GM20431 (cell line): ENCODE measurements at regions not wholly inside any gene's neighbourhood (a gene's known extent, or its start where the extent isn't known, plus 50 kb on each side); places are given as distances from the start of the nearest gene placed in this dataset.
"Not testable (repeated sequence)": the region's sequence is repeated elsewhere in the genome, so short reads cannot be mapped to it uniquely, and the experiment has no call there.

Source experiments
- in situ Hi-C: fragments of 300-500 bp; cut with MseI, MboI; formaldehyde crosslinking; loops from one replicate; pipeline ENCODE4 v1.15.0; 2020; ENCODE audit warnings: low sequenced_read_pairs; ENCODE audit not compliant: unreplicated experiment

DNA sequence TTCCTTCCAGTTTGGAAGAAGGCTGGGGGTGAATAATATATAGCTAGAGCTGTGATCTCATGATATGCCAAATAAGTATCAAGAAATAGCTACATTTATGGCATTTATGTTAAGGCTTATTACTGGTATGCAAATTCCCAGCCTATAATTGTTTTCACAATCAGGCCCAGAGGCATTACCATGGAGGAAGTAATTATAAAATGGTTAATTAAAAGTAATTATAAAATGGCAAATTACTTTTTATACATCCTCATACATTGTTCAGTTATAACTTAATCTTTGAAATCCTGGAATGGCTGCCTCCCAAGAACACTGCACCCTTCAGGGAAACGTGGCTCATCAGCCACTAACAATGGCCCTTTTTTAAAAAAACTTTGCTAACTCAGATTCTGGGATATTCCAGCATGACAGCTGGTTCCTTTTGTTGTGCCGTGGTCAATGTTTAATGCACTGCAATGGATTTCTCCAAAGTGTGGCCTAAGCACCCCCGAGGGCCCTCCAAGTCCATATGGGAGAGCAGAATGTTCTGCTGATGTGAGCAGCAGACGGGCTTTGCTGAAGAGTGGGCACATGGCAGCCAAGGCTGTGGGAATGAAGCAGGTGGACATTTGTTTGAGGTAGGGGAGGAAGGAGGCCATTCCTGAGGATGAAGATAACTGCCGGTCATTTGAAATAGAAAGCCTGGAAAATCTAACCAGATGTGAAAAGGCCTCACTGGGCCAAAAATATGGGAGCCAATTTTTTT lies 483.5 kb upstream of the GCFC2 start:
- in situ Hi-C loops = no loop called here

DNA sequence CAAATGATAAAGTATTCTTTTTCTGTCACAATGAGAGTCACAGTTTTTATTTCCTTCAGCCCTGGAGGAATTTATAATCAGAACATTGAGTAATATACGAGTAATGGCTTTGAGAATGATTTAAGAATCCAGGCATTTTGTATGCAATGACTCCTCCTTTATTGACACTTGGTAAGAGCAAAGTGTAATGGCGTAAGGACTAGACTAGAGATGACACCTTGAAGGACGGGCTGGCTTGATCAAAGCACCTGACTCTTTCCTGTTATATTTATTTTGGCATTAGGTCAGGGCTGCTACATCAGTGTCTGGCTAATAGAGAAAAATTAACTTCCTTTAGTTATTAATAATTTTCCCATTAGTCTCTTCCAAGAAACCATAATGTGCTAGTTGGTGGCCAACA lies 482.4 kb upstream of the GCFC2 start:
- in situ Hi-C loops = no loop called here

DNA sequence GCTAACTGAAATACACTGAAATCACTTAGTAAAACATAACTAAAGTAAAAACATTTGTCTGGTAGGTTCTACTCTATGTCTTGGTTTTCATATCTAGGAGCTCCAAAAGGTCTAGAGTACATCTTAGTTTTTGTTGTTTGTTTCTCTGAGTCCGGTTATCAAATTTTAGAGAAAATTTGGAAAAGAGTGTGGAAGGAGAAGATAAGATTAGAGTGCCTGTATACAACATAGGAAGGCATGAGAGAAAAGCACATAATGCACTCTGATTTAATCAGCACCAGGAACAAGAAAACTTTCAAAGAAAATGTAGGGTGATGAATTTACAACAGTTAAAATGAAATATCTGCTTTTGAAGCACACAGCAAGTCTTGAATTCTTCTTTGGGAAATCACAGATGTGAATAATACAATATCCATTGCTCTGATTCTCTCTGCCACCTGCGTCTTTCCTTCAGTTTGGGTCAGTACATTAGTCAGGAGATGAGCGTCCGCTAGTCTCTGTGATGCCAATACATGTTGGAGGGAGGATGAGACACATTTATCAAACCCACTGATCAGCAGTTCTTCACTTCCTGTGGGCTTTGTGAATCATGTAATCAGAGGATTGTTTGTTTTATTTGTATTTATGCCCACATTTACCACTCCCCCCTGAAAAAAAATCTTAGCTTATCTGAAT lies 477.8 kb upstream of the GCFC2 start:
- in situ Hi-C loops = no loop called here

DNA sequence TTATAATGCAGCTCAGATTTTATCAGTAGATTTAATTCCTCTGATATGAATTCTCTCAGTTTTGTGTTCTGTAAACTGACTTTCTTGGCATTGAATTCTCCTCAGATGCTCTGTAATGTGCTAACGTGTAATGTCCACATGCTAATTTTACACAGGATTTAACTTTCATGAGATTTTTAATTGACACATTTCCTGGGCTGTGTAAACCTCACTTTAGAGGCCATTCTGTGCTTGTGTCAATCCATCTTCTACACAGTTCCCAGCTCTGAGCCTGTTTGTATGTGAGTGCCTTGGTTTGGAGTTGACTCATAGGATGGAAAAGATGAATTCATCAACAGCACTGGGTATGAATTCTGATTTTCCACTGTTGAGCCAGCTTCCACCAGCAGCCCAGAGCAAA lies 476.7 kb upstream of the GCFC2 start:
- in situ Hi-C loops = no loop called here

DNA sequence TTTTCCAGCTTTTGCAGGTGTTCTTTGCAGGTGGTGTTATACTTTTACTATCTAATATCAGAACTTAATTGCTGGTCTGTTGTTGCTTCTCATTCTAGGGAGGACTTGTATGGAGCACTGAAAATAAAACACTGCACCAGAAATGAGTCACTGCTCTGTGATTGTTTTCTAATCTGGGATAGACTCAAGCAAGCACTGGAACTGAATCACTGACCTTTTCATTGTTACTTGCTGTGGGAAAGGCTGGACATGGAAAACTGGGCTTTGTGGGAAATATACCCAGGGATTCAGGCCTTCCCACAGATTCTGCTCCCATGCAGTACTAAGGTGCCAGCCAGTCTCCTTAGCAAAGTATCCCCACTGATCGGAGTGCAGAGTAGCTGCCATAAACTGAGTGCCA lies 470.0 kb upstream of the GCFC2 start:
- in situ Hi-C loops = no loop called here

DNA sequence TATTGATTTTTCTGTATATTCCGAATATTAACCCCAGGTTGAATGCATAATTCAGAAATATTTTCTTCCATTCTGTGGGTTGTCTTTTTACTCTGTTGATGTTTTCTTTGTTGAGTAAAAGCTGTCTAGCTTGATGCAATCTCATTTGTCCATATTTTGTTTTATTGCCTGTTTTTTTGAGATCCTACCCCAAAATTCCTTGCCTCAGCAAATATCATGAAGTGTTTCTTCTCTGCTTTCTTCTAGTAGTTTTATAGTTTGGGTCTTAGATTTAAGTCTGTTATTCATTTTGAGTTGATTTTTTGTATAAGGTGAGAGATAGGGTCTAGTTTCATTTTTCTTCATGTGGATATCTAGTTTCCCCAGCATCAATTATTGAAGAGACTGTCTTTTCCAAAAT lies 467.9 kb upstream of the GCFC2 start:
- in situ Hi-C loops = no loop called here

DNA sequence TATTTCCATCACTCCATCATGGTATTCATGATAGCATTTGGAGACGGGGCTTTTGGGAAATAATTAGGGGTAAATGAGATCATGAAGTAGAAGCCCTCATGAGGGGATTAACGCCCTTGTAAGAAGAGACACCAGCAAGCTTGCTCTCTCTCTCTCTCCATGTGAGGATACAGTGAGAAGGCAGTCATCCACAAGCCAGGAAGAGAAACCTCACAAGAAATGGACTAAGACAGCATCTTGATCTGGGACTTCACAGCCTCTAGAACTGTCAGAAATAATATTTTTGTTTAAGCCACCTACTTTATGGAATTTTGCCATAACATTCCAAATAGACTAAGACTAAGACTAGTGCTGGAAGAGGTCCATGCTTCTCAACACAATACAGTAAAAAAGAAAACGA lies 464.6 kb upstream of the GCFC2 start:
- in situ Hi-C loops = no loop called here

DNA sequence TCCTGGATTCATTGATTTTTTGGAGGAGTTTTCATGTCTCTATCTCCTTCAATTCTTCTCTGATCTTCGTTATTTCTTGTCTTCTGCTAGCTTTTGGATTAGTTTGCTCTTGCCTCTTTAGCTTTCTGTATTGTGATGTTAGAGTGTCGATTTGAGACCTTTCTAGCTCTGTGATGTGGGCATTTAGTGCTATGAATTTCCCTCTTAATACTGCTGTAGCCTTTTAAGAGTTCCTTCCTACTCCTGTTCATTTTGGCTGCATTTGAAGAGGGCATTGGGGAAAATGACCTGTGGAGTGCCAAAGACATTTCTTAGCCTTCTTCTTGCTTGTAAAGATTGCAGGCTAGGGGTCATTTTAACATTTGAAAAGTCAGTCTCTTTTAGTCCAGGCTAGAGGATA lies 463.8 kb upstream of the GCFC2 start:
- in situ Hi-C loops = no loop called here

DNA sequence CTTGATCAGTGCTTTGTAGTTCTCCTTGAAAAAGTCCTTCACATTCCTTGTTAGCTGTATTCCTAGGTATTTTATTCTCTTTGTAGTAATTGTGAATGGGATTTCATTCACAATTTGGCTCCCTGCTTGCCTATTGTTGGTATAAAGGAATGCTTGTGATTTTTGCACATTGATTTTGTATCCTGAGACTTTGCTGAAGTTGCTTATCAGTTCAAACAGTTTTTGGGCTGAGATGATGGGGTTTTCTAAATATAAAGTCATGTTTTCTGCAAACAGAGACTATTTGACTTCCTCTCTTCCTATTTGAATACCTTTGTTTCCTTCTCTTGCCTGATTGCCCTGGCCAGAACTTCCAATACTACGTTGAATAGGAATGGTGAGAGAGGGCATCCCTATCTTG lies 462.5 kb upstream of the GCFC2 start:
- in situ Hi-C loops = not testable (repeated sequence)

DNA sequence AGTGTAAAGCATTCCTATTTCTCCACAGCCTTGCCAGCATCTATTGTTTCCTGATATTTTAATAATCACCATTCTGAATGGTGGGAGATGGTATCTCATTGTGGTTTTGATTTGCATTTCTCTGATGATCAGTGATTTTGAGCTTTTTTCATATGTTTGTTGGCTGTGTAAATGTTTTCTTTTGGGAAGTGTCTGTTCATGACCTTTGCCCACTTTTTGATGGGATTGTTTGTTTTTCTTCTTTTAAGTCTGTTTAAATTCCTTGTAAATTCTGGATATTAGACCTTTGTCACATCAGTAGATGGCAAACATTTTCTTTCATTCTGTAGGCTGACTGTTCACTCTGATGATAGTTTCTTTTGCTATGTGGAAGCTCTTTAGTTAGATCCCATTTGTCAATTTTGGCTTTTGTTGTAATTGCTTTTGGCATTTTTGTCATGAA lies 461.5 kb upstream of the GCFC2 start:
- in situ Hi-C loops = not testable (repeated sequence)

DNA sequence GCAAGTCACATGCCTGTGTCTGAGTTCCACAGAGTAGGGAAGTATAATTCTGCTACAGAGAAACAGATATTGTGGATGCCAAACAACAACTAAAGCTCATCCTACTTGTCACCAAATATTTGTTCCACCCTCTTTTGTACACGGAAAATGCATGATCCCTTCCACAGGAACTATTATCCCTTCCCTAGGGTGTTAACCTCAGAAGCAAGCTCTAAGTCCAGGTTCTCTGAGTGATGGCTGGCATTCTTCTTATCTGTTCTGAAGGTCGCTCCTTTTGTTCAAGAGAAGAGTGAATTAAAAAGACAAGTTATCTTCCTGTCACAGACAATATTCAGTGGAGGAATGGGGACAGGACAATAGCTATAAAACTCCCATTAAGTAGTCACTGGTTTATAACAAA lies 460.1 kb upstream of the GCFC2 start:
- in situ Hi-C loops = no loop called here

DNA sequence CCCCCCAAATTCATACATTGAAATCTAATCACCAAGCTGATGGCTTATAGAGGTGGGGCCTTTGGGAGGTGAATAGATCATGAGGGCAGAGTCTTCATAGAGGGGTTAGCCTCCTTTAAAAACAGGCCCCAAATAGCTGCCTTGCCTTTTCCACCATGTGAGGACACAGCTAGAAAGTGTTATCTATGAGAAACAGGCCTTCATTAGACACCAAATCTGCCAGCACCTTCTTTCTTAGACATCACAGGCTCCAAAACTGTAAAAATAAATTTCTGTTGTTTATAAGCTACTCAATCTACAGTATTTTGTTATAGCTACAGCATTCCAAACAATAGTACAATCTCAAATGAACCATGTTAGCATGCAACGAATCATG lies 459.3 kb upstream of the GCFC2 start:
- in situ Hi-C loops = no loop called here

DNA sequence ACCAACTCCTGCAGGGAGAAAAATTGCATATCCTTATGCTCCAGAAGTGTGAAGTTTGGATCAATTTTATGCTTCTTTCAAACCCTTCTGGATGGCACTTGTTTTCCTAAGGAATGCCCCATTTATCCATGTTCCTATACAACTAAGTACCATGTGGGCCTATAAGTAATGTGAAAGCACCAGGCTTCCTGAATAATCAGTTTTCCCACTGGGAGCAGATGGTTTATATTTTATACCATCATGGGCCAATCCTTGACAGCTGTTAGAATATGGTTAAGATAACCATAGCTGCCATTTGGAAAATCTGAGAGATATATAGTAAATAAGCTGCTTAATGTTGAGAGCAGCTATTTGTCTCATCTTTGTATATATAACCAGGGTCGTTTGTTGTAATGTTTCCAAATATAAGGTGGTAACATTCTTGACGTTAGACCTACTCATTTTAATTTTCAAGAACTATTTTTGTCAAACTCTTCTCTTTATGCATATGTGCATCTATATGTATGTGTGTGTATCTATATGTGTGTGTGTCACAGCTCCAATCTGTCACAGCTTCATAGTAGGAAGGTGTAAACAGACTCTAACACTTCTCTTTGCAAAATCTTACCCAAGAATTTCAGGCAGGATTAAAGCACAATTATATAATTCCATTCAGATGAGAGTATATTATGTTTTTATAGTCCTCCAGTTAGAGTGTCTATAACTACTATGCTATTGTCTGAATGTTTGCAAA lies 458.7 kb upstream of the GCFC2 start:
- in situ Hi-C loops = no loop called here

DNA sequence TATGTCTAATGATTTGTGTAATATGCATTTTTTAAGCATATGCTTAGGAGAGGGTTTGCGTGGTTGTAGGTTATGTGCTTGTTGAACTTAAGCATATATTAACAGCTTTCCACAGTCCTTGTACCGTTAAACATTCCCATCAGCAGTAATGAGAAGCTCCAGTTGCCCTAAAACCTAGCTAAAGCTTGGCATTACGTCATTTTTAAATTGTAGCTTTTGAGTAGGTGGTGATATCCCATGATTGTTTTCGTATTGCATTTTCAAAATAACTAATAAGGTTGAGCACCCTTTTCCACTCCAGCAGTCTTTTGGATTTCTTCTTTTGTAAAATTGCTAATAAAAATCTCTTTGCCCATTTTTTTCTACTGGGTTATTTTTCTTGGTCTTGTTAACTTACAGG lies 453.1 kb upstream of the GCFC2 start:
- in situ Hi-C loops = no loop called here

DNA sequence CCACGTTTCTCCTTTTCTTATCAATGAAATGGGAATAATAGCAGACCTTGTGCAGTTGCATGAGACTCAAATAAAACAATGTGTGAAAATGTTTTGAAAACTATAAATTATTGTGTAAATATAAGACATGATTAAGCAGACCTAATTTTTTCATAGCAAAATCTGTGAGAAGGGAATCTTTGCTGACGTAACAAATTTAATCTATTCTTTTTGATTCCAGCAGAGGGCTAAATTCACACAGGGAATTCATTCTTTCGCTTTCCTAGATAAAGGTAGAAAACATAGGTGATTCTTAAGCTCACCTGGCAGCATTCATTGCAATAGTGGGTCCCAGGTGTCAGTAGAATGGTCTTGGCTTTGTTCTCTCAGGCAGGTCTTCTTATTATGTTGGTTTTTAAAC lies 450.0 kb upstream of the GCFC2 start:
- in situ Hi-C loops = no loop called here

DNA sequence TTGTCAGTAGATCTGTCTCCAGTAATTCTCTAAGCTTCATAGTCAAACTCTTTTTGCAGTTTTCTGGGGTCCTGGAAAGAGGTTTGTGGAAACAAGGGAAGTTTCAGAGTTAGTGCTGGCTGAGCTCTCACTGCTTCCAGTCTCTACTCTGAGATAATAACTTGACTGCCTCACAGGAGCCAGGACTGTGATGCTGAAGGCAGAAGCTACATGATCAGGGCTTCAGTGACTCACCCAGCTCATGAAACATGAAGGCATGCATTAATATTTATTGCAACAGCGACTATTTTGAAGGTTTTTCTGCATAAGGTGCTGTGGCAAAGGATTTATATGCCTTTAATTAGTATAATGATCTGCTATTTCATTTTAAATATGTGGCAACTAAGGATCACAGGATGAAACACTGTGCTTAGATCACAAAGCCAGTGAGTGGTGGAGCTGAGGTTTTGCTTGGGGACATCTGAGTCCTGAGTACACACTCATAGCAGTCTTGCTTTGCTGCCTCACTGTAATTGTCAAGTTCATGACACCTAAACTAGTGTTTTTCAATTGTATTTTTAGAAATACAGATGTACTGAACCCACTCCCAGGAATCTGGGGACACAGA lies 448.4 kb upstream of the GCFC2 start:
- in situ Hi-C loops = no loop called here

DNA sequence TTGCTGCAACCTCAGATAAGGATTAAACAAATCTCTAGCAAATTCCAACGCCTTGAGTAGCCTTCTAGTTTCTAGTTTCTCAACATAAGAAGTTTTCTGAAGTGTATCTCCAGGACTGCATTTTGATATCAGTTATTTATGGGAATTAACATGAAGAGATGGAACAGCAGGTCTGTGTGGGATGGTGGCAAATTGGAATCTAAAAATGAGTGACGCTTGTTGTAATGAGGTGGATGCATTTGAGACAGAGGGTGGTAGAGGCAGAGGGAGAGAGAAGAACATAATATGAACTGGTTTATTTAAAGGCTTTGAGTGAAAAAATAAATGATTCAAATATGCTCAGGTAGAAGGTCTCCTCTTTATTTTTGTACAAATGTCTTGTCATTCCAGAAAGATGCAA lies 446.8 kb upstream of the GCFC2 start:
- in situ Hi-C loops = no loop called here

DNA sequence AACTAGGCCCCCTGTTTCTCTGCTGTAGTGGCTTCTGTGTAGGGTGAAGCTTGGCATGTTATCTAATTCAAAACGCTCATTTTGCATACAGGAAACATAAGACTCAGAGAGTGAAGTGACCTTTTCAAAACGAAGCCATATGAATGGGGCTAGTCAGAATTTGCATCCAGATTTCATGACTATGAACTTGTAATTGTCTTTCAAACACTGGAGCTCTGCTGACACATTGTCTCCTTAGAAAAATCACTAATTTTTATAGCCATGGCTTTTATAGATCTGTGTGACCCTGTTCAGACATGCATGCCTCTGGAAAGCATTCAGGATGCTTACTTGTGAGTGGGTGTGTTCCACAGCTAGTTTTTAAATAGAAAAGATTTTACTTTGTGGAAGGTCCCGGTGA lies 444.3 kb upstream of the GCFC2 start:
- in situ Hi-C loops = no loop called here

DNA sequence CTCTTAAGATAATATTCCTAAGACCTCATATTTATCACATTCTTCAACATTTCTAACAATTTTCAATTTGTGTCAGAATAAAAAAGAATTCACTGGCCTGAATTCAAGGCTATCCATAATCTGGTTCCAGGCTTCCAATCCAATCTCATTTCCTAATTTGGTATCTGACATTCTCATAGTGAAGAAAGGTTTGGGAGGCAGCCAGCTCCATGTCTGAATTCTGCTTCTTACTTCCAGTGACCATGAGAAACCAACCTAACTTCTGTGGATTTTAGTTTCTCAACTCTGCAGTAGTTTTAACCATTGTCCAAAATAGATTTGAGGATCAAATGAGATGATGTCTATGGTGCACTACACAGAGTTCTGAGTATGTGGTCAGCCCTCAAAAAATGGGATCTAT lies 439.1 kb upstream of the GCFC2 start:
- in situ Hi-C loops = no loop called here

DNA sequence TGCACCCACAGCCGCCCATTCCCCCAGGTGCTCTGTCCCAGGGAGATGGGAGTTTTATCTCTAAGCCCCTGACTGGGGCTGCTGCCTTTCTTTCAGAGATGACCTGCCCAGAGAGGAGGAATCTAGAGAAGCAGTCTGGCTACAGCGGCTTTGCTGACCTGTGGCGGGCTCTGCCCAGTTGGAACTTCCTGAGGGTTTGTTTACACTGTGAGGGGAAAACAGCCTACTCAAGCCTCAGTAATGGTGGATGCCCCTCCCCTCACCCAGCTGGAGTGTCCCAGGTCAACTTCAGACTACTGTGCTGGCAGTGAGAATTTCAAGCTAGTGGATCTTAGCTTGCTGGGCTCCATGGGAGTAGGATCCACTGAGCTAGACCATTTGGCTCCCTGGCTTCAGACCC lies 428.6 kb upstream of the GCFC2 start:
- in situ Hi-C loops = not testable (repeated sequence)

DNA sequence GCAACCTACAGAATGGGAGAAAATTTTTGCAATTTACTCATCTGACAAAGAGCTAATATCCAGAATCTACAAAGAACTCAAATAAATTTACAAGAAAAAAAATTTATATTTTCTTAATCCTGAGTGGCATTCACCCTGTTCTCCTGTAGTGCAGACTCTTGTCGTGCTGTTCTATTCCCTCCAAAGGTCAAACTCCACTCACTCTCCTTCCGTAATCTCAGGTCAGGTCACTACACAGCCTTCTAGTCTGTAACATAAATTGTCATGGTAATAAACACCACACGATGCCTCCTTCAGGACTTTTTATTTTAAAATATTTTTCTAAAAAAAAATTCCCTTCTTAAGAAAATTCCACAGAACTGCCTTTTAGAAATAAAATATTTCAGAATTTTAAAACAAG lies 417.9 kb upstream of the GCFC2 start:
- in situ Hi-C loops = no loop called here
